SU-DHL-6 (cell line): ENCODE measurements at regions not wholly inside any gene's neighbourhood (a gene's known extent, or its start where the extent isn't known, plus 50 kb on each side); places are given as distances from the start of the nearest gene placed in this dataset.

Experiments used
- H2AFZ ChIP-seq: fragments of 200-600 bp; sonication (generic); 2 replicates; pipeline ENCODE4 v1.6.1; 2014; ENCODE audit warnings: low read depth, mild to moderate bottlenecking, moderate library complexity, mixed read lengths, antibody characterized with exemption, low read length; ENCODE audit not compliant: severe bottlenecking
- H3F3A ChIP-seq: fragments of 200-600 bp; shearing (Covaris generic); 2 replicates; pipeline ENCODE4 v1.6.0; 2016; ENCODE audit warnings: antibody characterized with exemption, mild to moderate bottlenecking; ENCODE audit not compliant: insufficient read depth
- H3K27ac ChIP-seq: fragments of 200-600 bp; sonication (generic); 2 replicates; pipeline ENCODE4 v1.5.1; 2016; ENCODE audit warnings: low read depth, mild to moderate bottlenecking, low read length, moderate library complexity, mixed read lengths
- H3K27me3 ChIP-seq: fragments of 200-600 bp; sonication (generic), shearing (Covaris generic); 2 replicates; pipeline ENCODE4 v1.6.0; 2014; ENCODE audit warnings: mild to moderate bottlenecking, low read length
- H3K36me3 ChIP-seq: fragments of 200-600 bp; sonication (generic); 2 replicates; pipeline ENCODE4 v1.6.1; 2014; ENCODE audit warnings: mild to moderate bottlenecking, low read length, mixed read lengths
- H3K4me2 ChIP-seq: fragments of 300-600, 200-600 bp; shearing (Covaris generic), sonication (generic); 2 replicates; pipeline ENCODE4 v1.6.0; 2014; ENCODE audit warnings: low read length, low read depth, mild to moderate bottlenecking; ENCODE audit not compliant: poor library complexity, severe bottlenecking
- H3K4me3 ChIP-seq: fragments of 200-600 bp; sonication (generic); 2 replicates; pipeline ENCODE4 v1.5.1; 2014; ENCODE audit warnings: antibody characterized with exemption, low read length, mild to moderate bottlenecking, mixed read lengths; ENCODE audit not compliant: insufficient read depth, poor library complexity, severe bottlenecking
- H3K79me2 ChIP-seq: fragments of 200-600 bp; sonication (generic); 2 replicates; pipeline ENCODE4 v1.6.1; 2014; ENCODE audit warnings: mild to moderate bottlenecking, low read length, moderate library complexity; ENCODE audit not compliant: insufficient read depth
- H3K9ac ChIP-seq: fragments of 200-600 bp; sonication (generic); 2 replicates; pipeline ENCODE4 v1.7.0; 2014; ENCODE audit warnings: mild to moderate bottlenecking, low read length
- H3K9me2 ChIP-seq: fragments of 200-600 bp; sonication (generic); replicated peaks from 2 replicates; pipeline ENCODE4 v1.6.1; 2014; ENCODE audit warnings: low read length; ENCODE audit not compliant: insufficient read depth
- H3K9me3 ChIP-seq: fragments of 200-600 bp; sonication (generic); 2 replicates; pipeline ENCODE4 v1.6.1; 2014; ENCODE audit warnings: low read length, mixed read lengths; ENCODE audit not compliant: insufficient read depth
- H4K20me1 ChIP-seq: fragments of 200-600 bp; sonication (generic); 2 replicates; pipeline ENCODE4 v1.6.1; 2014; ENCODE audit warnings: low read depth, mild to moderate bottlenecking, antibody characterized with exemption, low read length, moderate library complexity, mixed read lengths
- CTCF ChIP-seq: fragments of 200-600 bp; sonication (generic); IDR thresholded peaks from one replicate; pipeline ENCODE4 v1.5.1; 2017; ENCODE audit warnings: antibody characterized with exemption, mild to moderate bottlenecking, low read length, moderate library complexity; ENCODE audit not compliant: insufficient read depth, poor library complexity, severe bottlenecking
- EZH2phosphoT487 ChIP-seq: fragments of 200-600 bp; sonication (generic), shearing (Covaris generic); conservative IDR thresholded peaks from 2 replicates; pipeline ENCODE4 v1.6.1; 2018; ENCODE audit warnings: mild to moderate bottlenecking, antibody characterized with exemption, low read length, moderate library complexity, mixed read lengths

GRCh38 chr13:105432438-105432837 is 1103.0 kb downstream of the EFNB2 start:
- Histone ChIP-seq H3K9me2 (no peaks in the 10 kb centered on the region), H3K79me2 (no peaks in the 10 kb centered on the region), H3K9me3 (no peaks in the 10 kb centered on the region; the same call in 1 of the 2 replicates), H3K9ac (no peak overlapping the region), H3K4me2 (no peak overlapping the region), H3K4me3 (no peak overlapping the region), H3K36me3 (no peaks in the 10 kb centered on the region), H3F3A (no peaks in the 10 kb centered on the region), H4K20me1 (no peaks in the 10 kb centered on the region), H3K27me3 (no peaks in the 10 kb centered on the region), H2AFZ (no peak overlapping the region), H3K27ac (no peak overlapping the region)
- no peak for TF ChIP-seq CTCF
- TF ChIP-seq EZH2phosphoT487: no peak

DNA sequence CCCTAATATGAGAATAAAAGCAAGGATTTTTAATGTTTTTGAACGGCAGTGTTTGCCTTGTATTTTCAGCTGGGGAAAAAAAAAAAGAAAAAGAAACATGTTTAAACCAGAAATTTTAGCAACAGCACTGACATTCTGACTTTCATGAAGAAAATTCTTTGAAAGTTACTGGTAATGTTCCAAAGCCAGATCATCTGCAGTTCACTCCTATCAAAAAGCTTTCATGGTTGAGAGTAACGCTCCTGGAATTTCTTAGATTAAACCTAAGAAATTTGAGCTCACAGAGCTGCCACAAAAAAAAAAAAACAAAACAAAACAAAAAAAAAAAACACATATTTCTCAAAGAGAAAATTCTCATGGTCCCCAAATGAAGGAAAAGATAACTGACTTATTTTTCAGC is 1106.7 kb downstream of the EFNB2 start:
- Histone ChIP-seq H3K36me3 (no peaks in the 10 kb centered on the region), H3K27me3 (no peaks in the 10 kb centered on the region), H3K9me3 (no peaks in the 10 kb centered on the region), H3F3A (no peaks in the 10 kb centered on the region), H3K27ac (no peak overlapping the region), H4K20me1 (no peaks in the 10 kb centered on the region), H3K9me2 (no peaks in the 10 kb centered on the region), H3K4me3 (no peak overlapping the region), H3K79me2 (no peaks in the 10 kb centered on the region), H3K9ac (no peak overlapping the region), H2AFZ (no peak overlapping the region), H3K4me2 (no peak overlapping the region)
- TF ChIP-seq CTCF: no peak
- no peak for TF ChIP-seq EZH2phosphoT487

DNA sequence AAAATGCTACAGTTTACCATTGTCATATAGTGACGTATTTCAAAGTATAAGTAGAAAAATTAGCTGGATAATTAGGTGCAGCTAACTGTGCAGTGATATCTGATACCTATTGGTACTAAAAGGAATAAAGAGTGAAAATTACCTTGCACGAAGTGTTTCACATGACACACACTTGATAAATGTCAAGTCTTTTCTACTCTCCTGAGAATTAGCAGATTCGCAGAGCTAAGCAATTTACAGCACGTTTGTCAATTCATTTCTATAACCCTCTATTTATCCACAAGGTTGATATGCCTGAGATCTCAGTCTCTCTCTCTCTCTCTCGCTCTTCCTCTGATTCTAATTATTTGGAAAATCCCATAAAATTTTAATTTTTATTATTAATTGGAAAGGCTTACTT is 1109.0 kb downstream of the EFNB2 start:
- H3K79me2 ChIP-seq: no peaks in the 10 kb centered on the region
- no peaks in the 10 kb centered on the region for H3K9me2 ChIP-seq
- H3K4me2 ChIP-seq: no peak overlapping the region
- H3K9ac ChIP-seq: no peak overlapping the region
- H3F3A ChIP-seq: no peaks in the 10 kb centered on the region
- no peak overlapping the region for H2AFZ ChIP-seq
- TF ChIP-seq EZH2phosphoT487 (no peak), CTCF (no peak)
- no peaks in the 10 kb centered on the region for H3K27me3 ChIP-seq
- H3K36me3 ChIP-seq: no peaks in the 10 kb centered on the region
- no peaks in the 10 kb centered on the region for H4K20me1 ChIP-seq
- H3K9me3 ChIP-seq: no peaks in the 10 kb centered on the region
- no peak overlapping the region for H3K4me3 ChIP-seq
- no peak overlapping the region for H3K27ac ChIP-seq
